GM12872 (cell line): ENCODE measurements at regions not wholly inside any gene's neighbourhood (a gene's known extent, or its start where the extent isn't known, plus 50 kb on each side); places are given as distances from the start of the nearest gene placed in this dataset.
A peak's percentile ranks its signal among the peaks of the same experiment; 100 is the strongest.

Experiments used
- TF ChIP-seq, protein P1 (sequence below): IDR thresholded peaks from 3 replicates; pipeline ENCODE4 v1.5.1; 2011; ENCODE audit warnings: low read depth, mild to moderate bottlenecking, low read length, moderate library complexity; ENCODE audit not compliant: insufficient read depth

DNA sequence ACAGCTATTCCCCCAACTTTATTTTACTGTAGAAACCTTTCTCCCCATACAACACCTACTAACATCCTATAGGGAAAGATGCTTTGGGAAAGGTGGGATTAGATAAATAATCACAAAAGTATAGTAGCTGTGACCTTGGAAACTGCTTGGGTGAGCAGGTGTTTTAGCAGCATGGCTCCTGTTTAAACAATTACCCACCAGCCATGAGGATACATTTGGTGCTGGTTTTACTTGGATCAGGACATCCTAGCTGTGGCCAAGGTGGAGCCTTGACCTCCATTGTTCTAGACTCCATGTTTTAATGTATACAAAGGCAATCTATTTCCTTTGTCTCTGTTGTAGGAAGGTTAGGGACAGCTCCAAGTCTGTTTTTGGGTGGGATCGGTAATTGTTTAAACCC lies 56.8 kb upstream of the ALDH1B1 start:
- TF ChIP-seq, protein P1, sequence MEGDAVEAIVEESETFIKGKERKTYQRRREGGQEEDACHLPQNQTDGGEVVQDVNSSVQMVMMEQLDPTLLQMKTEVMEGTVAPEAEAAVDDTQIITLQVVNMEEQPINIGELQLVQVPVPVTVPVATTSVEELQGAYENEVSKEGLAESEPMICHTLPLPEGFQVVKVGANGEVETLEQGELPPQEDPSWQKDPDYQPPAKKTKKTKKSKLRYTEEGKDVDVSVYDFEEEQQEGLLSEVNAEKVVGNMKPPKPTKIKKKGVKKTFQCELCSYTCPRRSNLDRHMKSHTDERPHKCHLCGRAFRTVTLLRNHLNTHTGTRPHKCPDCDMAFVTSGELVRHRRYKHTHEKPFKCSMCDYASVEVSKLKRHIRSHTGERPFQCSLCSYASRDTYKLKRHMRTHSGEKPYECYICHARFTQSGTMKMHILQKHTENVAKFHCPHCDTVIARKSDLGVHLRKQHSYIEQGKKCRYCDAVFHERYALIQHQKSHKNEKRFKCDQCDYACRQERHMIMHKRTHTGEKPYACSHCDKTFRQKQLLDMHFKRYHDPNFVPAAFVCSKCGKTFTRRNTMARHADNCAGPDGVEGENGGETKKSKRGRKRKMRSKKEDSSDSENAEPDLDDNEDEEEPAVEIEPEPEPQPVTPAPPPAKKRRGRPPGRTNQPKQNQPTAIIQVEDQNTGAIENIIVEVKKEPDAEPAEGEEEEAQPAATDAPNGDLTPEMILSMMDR = no peak

DNA sequence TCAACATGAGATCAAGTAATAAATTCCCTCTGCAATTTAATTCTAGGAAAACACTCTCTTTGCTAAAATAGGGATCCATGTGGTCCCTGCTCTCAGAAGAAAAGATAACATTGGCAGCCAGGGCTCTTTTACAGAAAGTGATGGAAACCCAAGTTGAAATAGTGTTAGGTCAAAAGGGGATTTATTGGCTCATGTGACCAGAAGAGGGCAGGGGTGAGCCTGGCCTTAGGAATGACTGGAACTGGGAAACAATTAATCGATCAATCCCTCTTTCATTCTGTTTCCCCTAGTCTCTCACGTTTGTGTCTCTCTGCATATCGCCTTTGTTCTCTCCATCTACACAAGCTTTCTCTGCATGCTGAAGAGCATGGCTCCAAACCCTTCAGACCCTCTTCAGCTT lies 58.3 kb upstream of the ALDH1B1 start:
- TF ChIP-seq, protein P1 = peak; percentile 56

DNA sequence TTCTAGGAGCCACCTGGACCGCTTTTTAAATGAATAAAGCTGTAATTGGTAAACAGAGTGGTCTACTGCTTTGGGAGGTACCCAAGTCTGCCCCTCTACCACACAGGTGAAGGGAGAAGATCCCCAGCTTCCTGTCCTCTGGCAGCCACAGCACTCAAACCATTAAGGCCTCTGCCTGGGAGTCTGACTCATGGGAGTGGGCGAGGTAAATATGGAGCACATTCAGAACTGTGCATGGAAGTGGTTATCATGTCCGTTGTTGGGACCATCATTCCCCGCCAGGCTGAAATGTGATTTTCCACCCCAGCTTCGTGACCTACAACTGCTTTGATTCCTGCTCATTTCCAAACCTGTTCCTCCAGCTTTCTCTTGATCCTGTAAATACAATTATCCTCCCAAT lies 59.5 kb upstream of the ALDH1B1 start:
- TF ChIP-seq, protein P1 = no peak

DNA sequence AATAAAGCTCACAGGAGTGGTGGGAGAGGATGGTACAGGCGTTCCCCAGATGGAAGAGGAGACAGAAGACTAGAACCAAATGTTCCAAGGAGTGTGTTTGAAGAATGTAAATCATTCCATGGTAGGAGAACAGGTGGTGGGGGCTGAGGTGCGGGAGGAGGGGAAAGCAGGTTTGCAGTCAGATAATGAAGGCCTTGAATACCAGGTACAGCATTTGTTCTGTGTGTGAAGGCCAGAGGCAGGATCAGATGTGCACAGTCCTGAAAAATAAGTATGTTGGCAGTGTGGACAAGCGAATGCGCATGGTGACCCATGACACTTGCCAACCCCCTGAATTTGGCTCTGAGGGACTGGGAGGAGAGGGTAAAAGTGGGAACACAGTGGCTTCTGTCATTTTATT lies 59.9 kb upstream of the ALDH1B1 start:
- TF ChIP-seq, protein P1 = no peak

DNA sequence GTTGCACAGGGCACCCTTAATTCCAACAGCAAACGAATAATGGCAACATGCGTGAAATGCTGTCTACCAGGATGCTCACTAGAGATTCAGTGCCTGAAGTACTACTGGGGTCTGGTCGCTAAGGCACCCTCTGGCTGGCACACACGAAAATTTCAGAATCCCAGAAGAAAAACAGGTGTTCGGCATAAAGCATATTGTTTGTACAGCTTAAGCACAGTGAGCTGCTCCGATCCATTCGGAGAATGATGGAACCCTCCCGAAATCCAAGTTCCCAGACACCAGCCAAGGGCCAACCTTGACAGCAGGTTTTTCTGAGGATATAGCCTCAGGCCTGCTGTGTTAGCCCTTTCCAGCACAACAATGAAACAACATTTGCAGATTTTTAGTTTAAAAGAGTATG lies 61.4 kb upstream of the ALDH1B1 start:
- TF ChIP-seq, protein P1 = no peak

DNA sequence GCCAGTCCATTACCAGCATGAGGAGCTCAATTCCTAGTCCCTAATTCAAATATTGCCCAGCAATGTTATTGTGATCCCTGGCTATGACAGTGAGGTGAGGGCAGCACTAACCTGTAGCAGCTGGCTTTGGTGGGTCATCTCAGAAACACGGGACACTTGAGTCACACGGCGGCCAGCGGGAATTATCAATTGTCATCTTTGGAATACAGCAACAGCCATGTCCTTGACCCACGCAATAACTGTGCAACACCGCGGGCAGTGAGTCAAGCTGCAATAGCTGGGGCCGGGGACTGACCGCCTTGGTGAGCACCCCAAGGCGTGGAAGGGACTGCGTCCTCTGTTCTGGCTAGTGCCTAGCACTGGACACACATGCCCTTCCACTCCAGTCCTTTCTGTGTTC lies 62.5 kb upstream of the ALDH1B1 start:
- TF ChIP-seq, protein P1 = no peak

DNA sequence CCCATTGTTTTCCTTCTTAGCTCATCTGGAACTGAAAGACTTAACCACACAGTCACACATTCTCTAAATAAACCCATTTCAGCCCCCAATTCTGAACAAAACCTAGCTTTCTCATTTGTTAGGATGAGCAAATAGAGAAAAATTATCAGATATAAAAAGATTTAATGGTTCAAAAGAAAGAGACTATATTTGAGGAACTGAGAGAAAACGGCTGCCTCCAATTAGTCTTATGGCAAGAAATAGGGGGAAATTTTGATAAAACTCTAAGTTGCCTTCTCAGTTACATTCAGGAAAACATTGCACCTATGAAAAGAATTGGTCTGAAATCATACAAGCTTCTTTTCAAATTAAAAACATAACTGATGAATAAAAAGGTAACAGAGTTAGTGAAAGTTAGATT lies 63.7 kb upstream of the ALDH1B1 start:
- TF ChIP-seq, protein P1 = no peak

DNA sequence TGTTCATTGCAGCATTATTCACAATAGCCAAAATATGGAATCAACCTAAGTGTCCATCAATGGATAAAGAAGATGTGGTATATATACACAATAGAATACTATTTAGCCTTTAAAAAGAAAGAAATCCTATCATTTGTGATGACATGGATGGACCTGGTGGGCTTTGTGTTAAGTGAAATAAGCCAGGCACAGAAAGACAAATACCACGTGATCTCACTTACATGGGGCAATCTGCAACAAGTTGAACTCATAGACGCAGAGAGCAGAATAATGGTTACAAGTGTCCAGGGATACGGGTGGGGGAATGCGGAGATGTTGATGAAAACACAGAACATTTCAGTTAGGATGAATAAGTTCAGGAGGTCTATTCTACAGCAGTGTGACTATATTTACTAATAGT lies 66.4 kb upstream of the ALDH1B1 start:
- TF ChIP-seq, protein P1 = no peak
